ENCODE measurements at regions not wholly inside any gene's neighbourhood (a gene's known extent, or its start where the extent isn't known, plus 50 kb on each side); places are given as distances from the start of the nearest gene placed in this dataset.

GRCh38 chr20:60252866-60253265 is 294.6 kb downstream of the CDH26 start:
- DNase-seq = no peak

DNA sequence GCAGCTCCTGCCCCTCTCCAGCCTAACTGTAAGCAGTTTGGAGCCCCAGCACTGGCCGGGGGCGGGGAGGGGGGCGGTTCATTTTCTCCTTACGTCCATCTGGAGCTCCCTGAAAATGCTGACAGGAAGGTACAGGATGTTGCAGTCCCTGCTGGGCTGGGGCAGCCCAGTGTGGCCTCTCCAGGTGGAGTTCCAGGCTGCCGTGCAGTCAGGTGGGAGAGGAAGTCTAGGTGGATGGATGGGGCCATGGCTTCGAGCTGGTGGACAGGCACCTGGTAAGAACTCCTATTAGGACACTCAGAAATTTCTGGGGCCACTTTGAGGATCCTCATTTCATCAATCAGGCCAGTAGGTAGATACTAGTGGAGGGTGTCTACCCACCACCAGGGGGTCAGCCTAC is 295.2 kb downstream of the CDH26 start:
- DNase-seq = no peak

GRCh38 chr20:60254901-60255411 is 296.7 kb downstream of the CDH26 start:
- no peak for DNase-seq

DNA sequence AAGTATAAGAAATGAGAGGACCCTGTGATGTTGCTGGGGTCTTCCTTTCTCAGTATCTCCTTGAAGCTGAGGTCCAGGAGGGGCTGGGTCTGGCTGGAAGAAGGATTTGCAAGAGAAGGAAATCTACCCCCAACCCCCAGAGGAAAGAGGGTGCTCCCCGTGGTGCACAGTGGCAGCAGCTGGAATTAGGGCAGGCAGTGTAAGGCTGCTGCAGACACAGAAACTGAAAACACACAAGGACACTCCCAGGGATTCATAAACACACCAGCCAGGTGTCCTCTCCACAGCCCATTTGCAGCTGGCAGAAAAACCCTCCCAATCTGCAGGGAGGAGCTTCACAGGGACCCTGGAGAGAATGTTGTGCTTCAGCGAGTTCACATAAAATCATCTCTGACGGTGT is 297.2 kb downstream of the CDH26 start:
- no peak for DNase-seq

GRCh38 chr20:60255866-60256265 is 297.6 kb downstream of the CDH26 start:
- DNase-seq = no peak

- no peak for DNase-seq
Observed at GRCh38 chr20:60256811-60257210, 298.6 kb downstream of the CDH26 start.

DNA sequence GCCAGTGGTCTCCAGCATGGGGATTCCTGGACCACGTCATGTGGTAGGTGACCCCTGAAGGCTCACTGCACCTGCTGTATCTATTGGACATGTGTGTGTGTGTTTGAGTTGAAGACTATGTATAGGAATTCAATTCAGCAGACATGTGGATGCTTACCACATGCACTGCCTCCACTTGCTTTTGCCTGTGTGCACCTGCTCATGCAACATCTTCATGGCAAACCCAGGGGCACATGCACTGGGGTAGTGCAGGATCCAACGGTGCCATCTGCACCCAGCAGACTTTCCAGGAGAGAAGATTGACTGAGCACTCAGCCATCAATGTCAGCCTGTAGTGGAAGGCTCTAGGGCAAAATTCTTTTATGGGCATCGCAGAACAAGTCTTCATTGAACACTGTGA is 299.4 kb downstream of the CDH26 start:
- DNase-seq = no peak

- DNase-seq = no peak
Observed at GRCh38 chr20:60258255-60258863, 300.1 kb downstream of the CDH26 start.

DNA sequence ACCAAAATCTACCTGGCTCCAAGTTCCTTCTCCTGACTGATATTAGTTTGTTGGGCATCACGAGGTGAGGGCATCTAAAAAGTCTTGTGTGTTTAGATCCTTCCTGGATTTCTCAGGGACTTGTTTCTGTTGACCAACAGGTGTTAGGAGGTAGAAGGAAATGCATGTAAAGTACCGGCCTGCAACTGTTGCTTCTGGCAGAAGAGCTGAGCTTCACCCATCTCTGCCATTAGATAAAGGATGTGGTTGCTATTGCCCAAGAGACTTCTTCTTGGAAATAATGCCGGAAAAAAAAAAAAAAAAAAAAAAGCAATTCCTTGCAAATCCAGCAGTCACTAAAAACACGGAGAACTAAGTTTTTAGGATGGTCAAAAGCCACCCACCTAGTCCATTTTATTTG is 303.1 kb downstream of the CDH26 start:
- DNase-seq = no peak

DNA sequence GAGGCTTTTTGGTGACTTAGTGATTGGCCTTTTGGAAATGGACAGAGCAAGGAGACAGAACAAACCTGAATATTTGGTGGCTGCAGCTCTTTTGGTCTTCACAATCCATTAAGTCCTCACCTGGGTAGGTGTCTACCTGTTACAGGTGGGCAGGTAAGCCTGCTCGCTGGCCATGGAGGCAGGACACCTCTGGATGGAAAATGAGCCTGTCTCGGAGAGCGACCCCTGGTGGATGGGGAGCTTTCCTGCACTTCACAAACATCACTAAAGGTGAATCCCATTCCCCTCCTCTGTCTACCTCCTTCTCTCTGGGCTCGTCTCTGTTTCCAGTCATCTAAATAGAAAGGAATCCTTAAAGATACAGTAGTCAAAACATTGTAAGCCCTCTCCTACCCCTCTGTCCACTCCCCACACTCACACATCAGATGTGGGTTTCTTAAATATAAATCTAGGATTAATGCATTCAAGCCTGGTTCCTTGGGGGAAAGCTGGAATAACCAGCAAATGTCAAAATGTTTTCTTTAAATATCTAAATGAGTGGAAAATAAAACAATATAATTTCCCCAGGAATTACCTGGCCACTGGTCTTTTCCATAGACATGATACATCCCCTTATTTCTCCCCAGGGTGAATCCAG is 304.9 kb downstream of the CDH26 start:
- DNase-seq = peak; percentile 62

DNA sequence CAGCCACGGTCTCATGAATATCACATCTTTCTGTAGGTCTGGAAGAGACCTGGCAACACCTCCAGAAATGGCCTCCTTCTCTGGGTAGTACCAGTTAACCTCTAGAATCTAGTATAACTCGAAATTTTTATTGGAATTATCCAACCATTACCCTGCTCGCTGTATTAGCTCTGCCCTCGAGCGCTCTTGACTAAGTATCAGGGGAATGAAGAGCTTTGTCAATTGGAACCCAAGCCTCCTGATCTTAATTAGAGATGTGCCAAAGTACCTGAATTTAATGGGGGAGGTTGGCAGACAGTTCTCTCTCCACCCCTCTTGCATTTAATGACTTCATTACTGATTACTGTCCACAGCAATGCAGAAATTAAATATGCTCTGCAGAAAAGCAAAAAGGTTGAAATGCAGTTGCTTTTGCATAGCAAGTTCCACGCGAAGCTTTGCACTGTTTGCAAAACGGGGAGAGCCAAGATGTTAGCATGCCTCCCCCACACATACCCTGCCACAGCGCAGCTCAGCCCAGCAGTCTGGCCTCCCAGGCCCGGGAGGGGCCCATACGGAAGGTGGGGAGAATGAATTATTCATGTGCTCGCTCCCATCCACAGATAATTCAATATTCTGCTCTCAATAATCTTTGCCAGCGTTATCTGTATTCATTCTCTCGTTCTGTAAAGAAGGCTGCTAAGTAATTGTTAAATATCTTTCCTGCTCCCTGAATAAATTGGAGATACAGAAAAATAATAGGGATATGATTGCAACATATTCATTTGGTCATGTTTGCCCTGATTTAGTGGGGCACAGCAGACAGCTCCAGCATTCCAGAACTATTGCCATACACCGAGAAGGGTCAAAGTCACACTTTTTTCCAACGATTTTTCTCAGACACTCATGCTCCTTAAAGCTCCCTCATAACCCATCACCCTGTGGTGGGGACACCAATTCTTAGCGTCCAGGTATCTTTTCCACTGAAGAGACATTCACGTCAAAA is 305.8 kb downstream of the CDH26 start:
- no peak for DNase-seq

GRCh38 chr20:60266177-60266823 is 308.1 kb downstream of the CDH26 start:
- DNase-seq = peak; percentile 2

DNA sequence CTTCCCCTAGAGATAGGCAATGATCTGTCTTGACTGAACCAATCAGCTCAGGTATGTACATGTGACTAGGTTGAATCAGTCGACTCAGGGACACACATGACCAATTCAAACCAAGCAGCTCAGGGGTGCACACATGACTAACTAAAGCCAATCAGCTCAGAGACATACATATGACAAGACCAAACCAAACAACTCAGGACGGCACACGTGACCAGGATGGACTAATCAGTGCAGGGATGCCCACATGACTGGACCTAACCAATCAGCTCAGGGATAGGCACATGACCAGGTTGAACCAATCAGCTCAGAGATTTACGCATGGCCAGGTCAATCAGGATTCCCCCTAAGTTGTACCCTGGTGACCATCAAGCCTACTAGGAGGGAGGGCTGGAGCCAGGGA is 310.3 kb downstream of the CDH26 start:
- no peak for DNase-seq

- DNase-seq = no peak
Observed at GRCh38 chr20:60269573-60270162, 311.4 kb downstream of the CDH26 start.

DNA sequence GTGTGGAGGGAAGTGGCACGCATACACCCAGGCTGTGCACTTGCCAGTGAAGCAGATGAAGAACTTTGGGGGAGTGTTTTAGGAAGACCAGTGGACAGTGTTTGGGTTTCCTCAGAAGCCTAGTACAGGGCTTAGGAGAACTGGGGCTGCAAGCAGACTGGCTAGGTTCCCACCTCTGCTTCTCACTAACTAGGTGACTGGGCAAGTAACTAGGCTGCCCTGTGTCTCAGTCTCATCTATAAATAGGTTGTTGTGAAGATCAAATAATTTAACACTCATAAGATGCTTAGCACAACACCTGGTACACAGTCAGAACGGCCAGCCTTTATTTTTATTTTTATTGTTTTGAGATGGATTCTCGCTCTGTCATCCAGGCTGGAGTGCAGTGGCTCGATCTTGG is 312.1 kb downstream of the CDH26 start:
- DNase-seq = no peak

DNA sequence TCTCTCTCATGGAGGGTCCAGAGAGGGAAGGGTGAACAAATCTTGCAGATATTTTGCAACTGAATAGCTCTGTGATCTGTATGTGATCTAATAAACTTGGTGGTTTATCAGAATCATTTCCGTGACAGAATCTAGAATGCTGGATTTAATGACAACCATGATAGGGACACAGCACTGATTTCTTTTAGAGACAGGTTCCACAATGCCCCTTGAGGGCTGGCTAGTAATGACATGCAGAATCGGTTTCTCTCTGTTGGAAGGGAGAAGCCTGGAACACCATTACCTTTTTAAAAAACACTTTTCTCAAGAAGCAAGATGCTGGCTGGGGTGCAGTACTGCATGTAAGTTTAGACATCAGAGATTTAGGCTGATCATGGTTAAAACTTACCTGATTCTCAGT is 313.4 kb downstream of the CDH26 start:
- no peak for DNase-seq

DNA sequence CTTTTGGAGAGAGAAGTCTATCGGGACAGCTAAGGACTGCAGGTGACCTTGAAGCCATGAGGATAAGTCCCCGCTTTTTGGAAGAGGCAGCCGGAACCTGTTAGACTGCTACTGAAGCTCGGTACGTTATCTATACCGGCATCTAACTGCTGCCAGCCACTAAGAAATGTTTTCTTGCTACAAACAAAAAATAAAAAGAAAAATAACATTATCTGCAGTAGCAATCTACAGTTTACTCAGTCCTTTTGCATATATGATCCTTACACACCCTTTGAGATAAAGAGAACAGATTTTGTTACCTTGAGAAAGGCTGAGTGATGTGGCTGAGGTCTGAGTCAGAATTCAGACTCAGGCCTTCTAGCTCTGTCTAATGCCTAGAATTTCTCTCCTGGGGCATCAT is 314.6 kb downstream of the CDH26 start:
- no peak for DNase-seq

- DNase-seq = no peak
Observed at GRCh38 chr20:60274717-60275116, 316.5 kb downstream of the CDH26 start.

GRCh38 chr20:60281295-60281694 is 323.1 kb downstream of the CDH26 start:
- no peak for DNase-seq

- no peak for DNase-seq
Observed at GRCh38 chr20:60283281-60283680, 325.1 kb downstream of the CDH26 start.

- no peak for DNase-seq
Observed at GRCh38 chr20:60286764-60287163, 328.5 kb downstream of the CDH26 start.

GRCh38 chr20:60288945-60289344 is 330.7 kb downstream of the CDH26 start:
- DNase-seq = no peak

Measured in CD4-positive, alpha-beta T cell treated with Interleukin-21 for 1 hour (primary cell).